GM12891 (cell line): ENCODE measurements at regions not wholly inside any gene's neighbourhood (a gene's known extent, or its start where the extent isn't known, plus 50 kb on each side); places are given as distances from the start of the nearest gene placed in this dataset.

Source experiments
- POLR2A ChIP-seq: IDR thresholded peaks from 2 replicates; pipeline ENCODE4 v1.6.1; 2011; ENCODE audit warnings: low read depth, low read length, control low read depth
- POLR2AphosphoS5 ChIP-seq: IDR thresholded peaks from 2 replicates; pipeline ENCODE4 v1.6.1; 2011; ENCODE audit warnings: low read depth, low read length, control low read depth

GRCh38 chr5:163867324-163867723 is 361.9 kb downstream of the MAT2B start:
- TF ChIP-seq POLR2A (no peak), POLR2AphosphoS5 (no peak)
